HL-60/S4 treated with phorbol 12-myristate 13-acetate at 8.2 ng/mL for 4 days and 3 days (cell line): ENCODE measurements at regions not wholly inside any gene's neighbourhood (a gene's known extent, or its start where the extent isn't known, plus 50 kb on each side); places are given as distances from the start of the nearest gene placed in this dataset.
"Not testable (repeated sequence)": the region's sequence is repeated elsewhere in the genome, so short reads cannot be mapped to it uniquely, and the experiment has no call there.

Source experiments
- in situ Hi-C: fragments of 300-500 bp; cut with MboI; formaldehyde crosslinking; loops from 2 replicates; pipeline ENCODE4 v1.15.0; 2022; ENCODE audit warnings: low sequenced_read_pairs

GRCh38 chr11:33971530-33971929, 79.7 kb upstream of the LMO2 start:
- in situ Hi-C loops = not testable (repeated sequence)

GRCh38 chr11:33970984-33971466, 79.1 kb upstream of the LMO2 start:
- in situ Hi-C loops = no loop called here

GRCh38 chr11:33967451-33967850, 75.6 kb upstream of the LMO2 start:
- in situ Hi-C loops = loop anchor here (5.0 kb wide), 1 partner anchor 110 kb away; no protein-coding TSS in a partner anchor

- in situ Hi-C loops = loop anchor here (5.0 kb wide), 1 partner anchor 108 kb away; no protein-coding TSS in a partner anchor
Observed at GRCh38 chr11:33965032-33965431, 73.2 kb upstream of the LMO2 start.

GRCh38 chr11:33959855-33960400, 68.1 kb upstream of the LMO2 start:
- in situ Hi-C loops = no loop called here

- in situ Hi-C loops = no loop called here
Observed at GRCh38 chr11:33957304-33957917, 65.5 kb upstream of the LMO2 start.

- in situ Hi-C loops = no loop called here
Observed at GRCh38 chr11:33956611-33957010, 64.7 kb upstream of the LMO2 start.

GRCh38 chr11:33953289-33953688, 61.4 kb upstream of the LMO2 start:
- in situ Hi-C loops = no loop called here

GRCh38 chr11:33952805-33953204, 60.9 kb upstream of the LMO2 start:
- in situ Hi-C loops = no loop called here

- in situ Hi-C loops = no loop called here
Observed at GRCh38 chr11:33949252-33949913, 57.5 kb upstream of the LMO2 start.

- in situ Hi-C loops = no loop called here
Observed at GRCh38 chr11:33948494-33948893, 56.6 kb upstream of the LMO2 start.

GRCh38 chr11:33947918-33948317, 56.0 kb upstream of the LMO2 start:
- in situ Hi-C loops = not testable (repeated sequence)

GRCh38 chr11:33946930-33947329, 55.1 kb upstream of the LMO2 start:
- in situ Hi-C loops = no loop called here

GRCh38 chr11:33945481-33946268, 53.8 kb upstream of the LMO2 start:
- in situ Hi-C loops = no loop called here

- in situ Hi-C loops = no loop called here
Observed at GRCh38 chr11:33944693-33945424, 53.0 kb upstream of the LMO2 start.

GRCh38 chr11:33944345-33944692, 52.4 kb upstream of the LMO2 start:
- in situ Hi-C loops = no loop called here

- in situ Hi-C loops = no loop called here
Observed at GRCh38 chr11:33942954-33943353, 51.1 kb upstream of the LMO2 start.

GRCh38 chr11:33941637-33942160, 49.8 kb upstream of the LMO2 start:
- in situ Hi-C loops = no loop called here
